ENCODE measurements at regions not wholly inside any gene's neighbourhood (a gene's known extent, or its start where the extent isn't known, plus 50 kb on each side); places are given as distances from the start of the nearest gene placed in this dataset.
"Not testable (repeated sequence)": the region's sequence is repeated elsewhere in the genome, so short reads cannot be mapped to it uniquely, and the experiment has no call there.

DNA sequence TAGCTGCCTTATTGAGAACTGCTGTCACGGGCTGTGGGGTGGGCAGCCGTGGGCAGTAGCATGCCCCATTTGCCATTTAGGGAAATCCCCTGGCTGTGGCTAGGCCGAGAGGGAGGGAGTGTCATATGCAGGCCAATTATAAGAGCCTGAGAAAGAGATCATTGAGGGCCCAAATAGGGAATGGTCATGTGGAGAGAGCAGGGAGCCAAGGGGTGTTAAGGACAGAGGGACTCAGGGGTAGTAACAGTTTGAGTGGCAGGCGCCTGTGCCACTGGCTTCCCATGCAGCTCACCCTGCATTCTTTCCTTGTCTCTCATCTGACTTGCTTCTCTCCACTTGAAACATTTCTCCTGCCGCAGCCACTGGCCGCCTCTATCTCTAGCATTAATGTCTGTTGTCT, 3070.8 kb downstream of the RPIA start:
- TF ChIP-seq REST (IDR thresholded peaks at IDR 0.05; ENCODE audit: insufficient read depth in 1 of 2, low read depth in 2 of 2, low read length in 1 of 2); POLR2AphosphoS5 (IDR thresholded peaks at IDR 0.05; ENCODE audit: low read depth, low read length); TCF7L2 (IDR thresholded peaks at IDR 0.05; ENCODE audit: low read depth, low read length); SIN3A (IDR thresholded peaks at IDR 0.05; ENCODE audit: borderline replicate concordance, insufficient read depth, low read depth, low read length): not testable (repeated sequence)
- TF ChIP-seq, protein P1, sequence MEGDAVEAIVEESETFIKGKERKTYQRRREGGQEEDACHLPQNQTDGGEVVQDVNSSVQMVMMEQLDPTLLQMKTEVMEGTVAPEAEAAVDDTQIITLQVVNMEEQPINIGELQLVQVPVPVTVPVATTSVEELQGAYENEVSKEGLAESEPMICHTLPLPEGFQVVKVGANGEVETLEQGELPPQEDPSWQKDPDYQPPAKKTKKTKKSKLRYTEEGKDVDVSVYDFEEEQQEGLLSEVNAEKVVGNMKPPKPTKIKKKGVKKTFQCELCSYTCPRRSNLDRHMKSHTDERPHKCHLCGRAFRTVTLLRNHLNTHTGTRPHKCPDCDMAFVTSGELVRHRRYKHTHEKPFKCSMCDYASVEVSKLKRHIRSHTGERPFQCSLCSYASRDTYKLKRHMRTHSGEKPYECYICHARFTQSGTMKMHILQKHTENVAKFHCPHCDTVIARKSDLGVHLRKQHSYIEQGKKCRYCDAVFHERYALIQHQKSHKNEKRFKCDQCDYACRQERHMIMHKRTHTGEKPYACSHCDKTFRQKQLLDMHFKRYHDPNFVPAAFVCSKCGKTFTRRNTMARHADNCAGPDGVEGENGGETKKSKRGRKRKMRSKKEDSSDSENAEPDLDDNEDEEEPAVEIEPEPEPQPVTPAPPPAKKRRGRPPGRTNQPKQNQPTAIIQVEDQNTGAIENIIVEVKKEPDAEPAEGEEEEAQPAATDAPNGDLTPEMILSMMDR (IDR thresholded peaks at IDR 0.05) = not testable (repeated sequence)
